HEK293 (cell line): ENCODE measurements at regions not wholly inside any gene's neighbourhood (a gene's known extent, or its start where the extent isn't known, plus 50 kb on each side); places are given as distances from the start of the nearest gene placed in this dataset.

ENCODE experiments used
- CTCF ChIA-PET: fragments of 350-600 bp; formaldehyde crosslinking; extraction: SDS; loops from one replicate; lab custom pipeline; 2021; ENCODE audit warnings: antibody characterized with exemption; lab: Yijun Ruan, JAX
- POLR2A ChIA-PET: fragments of 300-600 bp; formaldehyde crosslinking; extraction: SDS; loops from one replicate; lab custom pipeline; 2020; ENCODE audit warnings: antibody characterized with exemption, inconsistent platforms; lab: Yijun Ruan, JAX
- H3K27ac ChIP-seq: fragments of 200-500 bp; sonication (Bioruptor generic); 2 replicates; pipeline ENCODE4 v1.5.1; 2014; ENCODE audit warnings: low read depth, low read length, control low read depth, inconsistent platforms; ENCODE audit errors: extremely low read depth
- H3K36me3 ChIP-seq, 2 experiments: fragments of 200-500 bp in 1 of 2; sonication (Bioruptor generic) in 1 of 2; 1 replicate in 1 of 2; 2 replicates in 1 of 2; pipeline ENCODE4 v1.5.1; 2014 to 2017; ENCODE audit warnings: inconsistent platforms in 2 of 2, low read length in 2 of 2; ENCODE audit not compliant: control insufficient read depth in 2 of 2, insufficient read depth in 1 of 2
- H3K4me1 ChIP-seq: fragments of 200-500 bp; sonication (Bioruptor generic); 2 replicates; pipeline ENCODE4 v1.5.1; 2014; ENCODE audit warnings: mild to moderate bottlenecking, low read length, inconsistent platforms; ENCODE audit not compliant: control insufficient read depth, insufficient read depth
- H3K4me3 ChIP-seq: 2 replicates; pipeline ENCODE4 v1.5.1; 2011; ENCODE audit warnings: low read depth, mild to moderate bottlenecking, control low read depth, low read length, moderate library complexity
- H3K9me3 ChIP-seq: fragments of 200-500 bp; sonication (Bioruptor generic); 2 replicates; pipeline ENCODE4 v1.5.1; 2014; ENCODE audit warnings: low read depth, low read length, inconsistent platforms; ENCODE audit not compliant: control insufficient read depth, insufficient read depth
- BCL6B ChIP-seq: fragments of 450-650 bp; formaldehyde crosslinking; IDR thresholded peaks from 2 replicates; pipeline ENCODE4 v1.5.1; 2017; ENCODE audit warnings: missing biosample characterization, missing genetic modification characterization
- EGR2 ChIP-seq: fragments of 450-650 bp; formaldehyde crosslinking; IDR thresholded peaks from 2 replicates; pipeline ENCODE4 v1.5.1; 2016; ENCODE audit warnings: low read depth, missing biosample characterization, missing genetic modification characterization
- ELK4 ChIP-seq: IDR thresholded peaks from 2 replicates; pipeline ENCODE4 v1.6.1; 2011; ENCODE audit warnings: mild to moderate bottlenecking, low read depth, low read length, borderline replicate concordance
- GFI1B ChIP-seq: fragments of 450-650 bp; formaldehyde crosslinking; IDR thresholded peaks from 2 replicates; pipeline ENCODE4 v1.5.1; 2016; ENCODE audit warnings: missing biosample characterization, missing genetic modification characterization
- GLIS1 ChIP-seq: fragments of 450-650 bp; formaldehyde crosslinking; IDR thresholded peaks from 2 replicates; pipeline ENCODE4 v1.5.1; 2016; ENCODE audit warnings: missing biosample characterization, missing genetic modification characterization
- PATZ1 ChIP-seq: fragments of 450-650 bp; formaldehyde crosslinking; IDR thresholded peaks from 2 replicates; pipeline ENCODE4 v1.5.1; 2016; ENCODE audit warnings: missing biosample characterization, missing genetic modification characterization
- SCRT1 ChIP-seq: fragments of 450-650 bp; formaldehyde crosslinking; IDR thresholded peaks from 2 replicates; pipeline ENCODE4 v1.5.1; 2016; ENCODE audit warnings: missing biosample characterization, missing genetic modification characterization, borderline replicate concordance
- WT1 ChIP-seq: fragments of 450-650 bp; formaldehyde crosslinking; IDR thresholded peaks from 2 replicates; pipeline ENCODE4 v1.5.1; 2016; ENCODE audit warnings: missing biosample characterization, missing genetic modification characterization
- ZNF174 ChIP-seq: fragments of 450-650 bp; formaldehyde crosslinking; IDR thresholded peaks from 2 replicates; pipeline ENCODE4 v1.5.0; 2017; ENCODE audit warnings: missing biosample characterization, mild to moderate bottlenecking, missing genetic modification characterization
- ZNF473 ChIP-seq: fragments of 450-650 bp; formaldehyde crosslinking; IDR thresholded peaks from 2 replicates; pipeline ENCODE4 v1.5.1; 2017; ENCODE audit warnings: missing biosample characterization, missing genetic modification characterization
- ZNF48 ChIP-seq: fragments of 450-650 bp; formaldehyde crosslinking; IDR thresholded peaks from 2 replicates; pipeline ENCODE4 v1.5.1; 2016; ENCODE audit warnings: missing biosample characterization, missing genetic modification characterization
- ZNF488 ChIP-seq: fragments of 450-650 bp; formaldehyde crosslinking; IDR thresholded peaks from 2 replicates; pipeline ENCODE4 v1.5.1; 2016; ENCODE audit warnings: missing biosample characterization, missing genetic modification characterization
- ZNF555 ChIP-seq: fragments of 450-650 bp; formaldehyde crosslinking; conservative IDR thresholded peaks from 2 replicates; pipeline ENCODE4 v1.5.1; 2017; ENCODE audit warnings: missing biosample characterization, mild to moderate bottlenecking, missing genetic modification characterization, inconsistent platforms
- ZNF629 ChIP-seq: fragments of 450-650 bp; formaldehyde crosslinking; IDR thresholded peaks from 2 replicates; pipeline ENCODE4 v1.5.1; 2017; ENCODE audit warnings: missing biosample characterization, missing genetic modification characterization
- ZNF639 ChIP-seq: fragments of 450-650 bp; formaldehyde crosslinking; IDR thresholded peaks from 2 replicates; pipeline ENCODE4 v1.5.1; 2016; ENCODE audit warnings: missing biosample characterization, missing genetic modification characterization
- ZNF670 ChIP-seq: fragments of 450-650 bp; formaldehyde crosslinking; IDR thresholded peaks from 2 replicates; pipeline ENCODE4 v1.5.1; 2016; ENCODE audit warnings: missing biosample characterization, missing genetic modification characterization, low read depth
- ZNF692 ChIP-seq: fragments of 450-650 bp; formaldehyde crosslinking; IDR thresholded peaks from 2 replicates; pipeline ENCODE4 v1.5.1; 2016; ENCODE audit warnings: missing biosample characterization, missing genetic modification characterization
- ZNF704 ChIP-seq: fragments of 450-650 bp; formaldehyde crosslinking; IDR thresholded peaks from 2 replicates; pipeline ENCODE4 v1.5.1; 2016; ENCODE audit warnings: missing biosample characterization, missing genetic modification characterization
- ZNF837 ChIP-seq: fragments of 450-650 bp; formaldehyde crosslinking; IDR thresholded peaks from 2 replicates; pipeline ENCODE4 v1.5.1; 2016; ENCODE audit warnings: missing biosample characterization, missing genetic modification characterization

- H3K36me3 ChIP-seq = no peaks in the 10 kb centered on the region
- ChIA-PET POLR2A (no interaction called here), CTCF (no interaction called here)
- no peaks in the 10 kb centered on the region for H3K9me3 ChIP-seq
- no peak overlapping the region for H3K4me3 ChIP-seq
- peaks cover 9% of the 10 kb centered on the region for H3K4me1 ChIP-seq
- TF ChIP-seq ZNF555 (tag by site-specific recombination) = no peak
- no peak for TF ChIP-seq GFI1B (tag by site-specific recombination)
- no peak for TF ChIP-seq WT1 (tag by site-specific recombination)
- no peak for TF ChIP-seq ZNF174
- no peak for TF ChIP-seq ZNF629 (tag by site-specific recombination)
- no peak for TF ChIP-seq ZNF639 (tag by site-specific recombination)
- no peak for TF ChIP-seq SCRT1 (tag by site-specific recombination)
- TF ChIP-seq ZNF473 (tag by site-specific recombination) = no peak
- no peak for TF ChIP-seq BCL6B
- no peak for TF ChIP-seq ZNF704 (tag by site-specific recombination)
- TF ChIP-seq GLIS1 = no peak
- no peak for TF ChIP-seq PATZ1
- TF ChIP-seq ZNF692 (tag by site-specific recombination) = no peak
- no peak overlapping the region for H3K27ac ChIP-seq
Observed at GRCh38 chr5:137567226-137567625, 68.1 kb upstream of the SPOCK1 start.

GRCh38 chr5:137566780-137567179, 67.7 kb upstream of the SPOCK1 start:
- CTCF ChIA-PET = no interaction called here
- H3K36me3 ChIP-seq = no peaks in the 10 kb centered on the region
- no peak for TF ChIP-seq ZNF692 (tag by site-specific recombination)
- TF ChIP-seq ZNF837 = no peak
- no peak for TF ChIP-seq ELK4
- no peak for TF ChIP-seq EGR2 (tag by site-specific recombination)
- no peak for TF ChIP-seq ZNF670 (tag by site-specific recombination)
- TF ChIP-seq ZNF48 (tag by site-specific recombination) = no peak
- TF ChIP-seq ZNF488 = no peak
- TF ChIP-seq, all 188 proteins: peak for 0
- Histone ChIP-seq H3K27ac (no peak overlapping the region), H3K9me3 (no peaks in the 10 kb centered on the region), H3K4me3 (no peak overlapping the region), H3K4me1 (peaks cover 9% of the 10 kb centered on the region)
- POLR2A ChIA-PET = no interaction called here
